Epidermal melanocyte (primary cell): ENCODE measurements at regions not wholly inside any gene's neighbourhood (a gene's known extent, or its start where the extent isn't known, plus 50 kb on each side); places are given as distances from the start of the nearest gene placed in this dataset.

Experiments
- DNase-seq: peaks from one replicate; pipeline ENCODE4 v3.0.0; 2011; ENCODE audit warnings: low spot score; ENCODE audit not compliant: insufficient read length

- no peak for DNase-seq
These were observed 449.8 kb downstream of the FGF9 start for GRCh38 chr13:22120646-22121045.

GRCh38 chr13:22121146-22121739 lies 450.4 kb downstream of the FGF9 start:
- no peak for DNase-seq

DNA sequence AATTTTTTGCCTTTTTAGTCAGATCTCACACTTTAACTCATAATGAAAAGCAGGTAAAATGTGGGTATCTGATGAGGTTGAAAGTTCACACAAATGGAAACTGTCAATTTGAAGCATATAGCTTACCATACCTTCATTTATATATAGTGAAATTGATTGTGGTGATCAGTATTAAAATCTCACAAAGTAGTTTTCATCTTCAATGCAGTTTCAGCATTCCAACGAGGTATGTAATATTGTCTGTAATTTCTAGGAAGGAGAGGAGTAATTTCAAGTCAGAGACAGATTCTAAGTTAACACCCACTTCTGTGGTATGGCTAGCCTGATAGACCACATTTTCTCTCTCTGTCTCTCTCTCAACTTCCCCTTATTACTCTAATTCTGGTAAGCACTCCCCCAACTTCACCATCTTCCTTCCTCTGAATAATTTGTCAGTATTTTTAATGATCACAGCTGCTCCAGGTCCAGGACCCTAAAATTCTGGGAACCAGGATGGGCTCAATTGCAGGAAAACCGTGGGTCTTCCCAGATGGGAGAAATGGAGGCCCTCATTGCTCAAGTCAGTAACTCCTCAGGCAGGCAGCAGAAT lies 455.7 kb downstream of the FGF9 start:
- DNase-seq: no peak

GRCh38 chr13:22127277-22128164 lies 456.6 kb downstream of the FGF9 start:
- no peak for DNase-seq

GRCh38 chr13:22128441-22129408 lies 457.9 kb downstream of the FGF9 start:
- DNase-seq: no peak

DNA sequence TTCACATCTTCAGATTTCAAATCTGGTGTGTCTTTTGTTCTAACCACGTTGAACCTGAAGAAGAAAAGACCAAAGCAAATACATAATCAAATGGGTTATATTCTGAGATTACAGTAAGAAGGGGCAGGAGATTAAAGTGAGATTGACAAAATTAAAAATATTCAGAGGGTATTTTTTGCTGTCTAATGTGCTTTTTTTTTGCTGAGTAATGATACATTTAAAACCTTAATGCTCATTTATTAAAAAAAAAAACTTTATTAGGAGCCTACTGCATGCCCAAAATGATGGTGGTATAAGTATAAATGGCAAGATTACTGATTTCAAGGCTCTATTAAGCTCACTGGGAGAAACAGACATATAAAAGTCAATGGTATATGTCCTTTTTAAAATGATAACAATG lies 459.4 kb downstream of the FGF9 start:
- DNase-seq: no peak

DNA sequence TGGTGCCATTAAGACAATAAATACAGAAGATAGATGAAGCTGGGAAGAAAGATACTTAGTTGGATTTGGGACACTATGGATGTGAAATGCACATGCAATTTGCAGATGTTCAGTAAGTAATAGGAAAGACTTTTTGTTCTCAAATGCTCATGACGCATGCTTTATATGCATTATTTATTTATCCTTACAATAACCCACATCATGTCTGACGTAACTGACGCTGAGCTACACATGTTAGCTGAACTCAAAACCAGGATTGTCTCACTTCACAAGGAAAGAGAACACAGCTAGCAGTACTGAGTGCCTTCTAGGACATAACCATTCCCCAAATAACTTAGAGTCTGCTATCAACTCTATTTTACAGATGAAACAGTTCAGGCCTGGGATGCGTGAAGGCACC lies 463.4 kb downstream of the FGF9 start:
- no peak for DNase-seq

- DNase-seq: no peak
These were observed 464.6 kb downstream of the FGF9 start for GRCh38 chr13:22135446-22135845.

GRCh38 chr13:22137361-22138050 lies 466.6 kb downstream of the FGF9 start:
- no peak for DNase-seq

- no peak for DNase-seq
These were observed 468.1 kb downstream of the FGF9 start for GRCh38 chr13:22138947-22139346.

DNA sequence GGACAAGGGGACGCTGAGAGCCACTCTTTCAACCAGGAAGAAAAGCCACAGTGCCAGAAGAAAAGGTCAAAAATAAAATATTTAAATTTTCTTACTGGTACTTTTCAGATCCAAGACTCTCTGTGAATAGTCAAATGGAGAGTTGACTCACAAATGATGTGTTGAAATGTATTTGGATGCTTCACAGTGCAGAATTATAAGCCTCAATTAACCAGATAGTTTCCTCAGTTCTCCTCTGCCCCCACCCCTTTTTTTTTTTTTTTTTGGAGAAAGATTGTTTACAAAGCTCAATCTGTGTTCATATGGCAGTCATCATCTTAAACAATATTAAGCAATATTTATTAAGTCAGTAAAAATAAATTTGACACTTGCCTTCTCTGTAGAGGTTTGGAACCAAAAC lies 470.8 kb downstream of the FGF9 start:
- no peak for DNase-seq

- DNase-seq: no peak
These were observed 472.8 kb downstream of the FGF9 start for GRCh38 chr13:22143671-22144070.

DNA sequence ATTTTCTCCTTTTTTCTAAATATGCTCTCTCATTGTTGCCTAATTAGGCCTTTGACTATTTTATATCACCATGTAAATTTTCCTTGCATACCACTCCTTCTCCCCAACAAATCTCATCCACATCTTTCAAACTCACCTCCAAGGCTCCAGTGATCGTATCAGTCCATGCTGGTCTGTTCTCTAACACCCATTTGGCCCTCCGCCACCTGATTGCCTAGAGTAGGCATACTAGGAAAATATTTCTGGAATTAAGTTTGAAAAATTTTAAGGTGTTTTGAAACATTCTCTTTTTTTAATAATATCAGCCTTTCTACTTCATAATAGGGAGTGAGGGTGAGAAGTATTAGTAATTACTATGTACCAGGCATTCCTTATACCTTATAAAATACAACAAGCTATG lies 473.9 kb downstream of the FGF9 start:
- no peak for DNase-seq

- DNase-seq: no peak
These were observed 477.3 kb downstream of the FGF9 start for GRCh38 chr13:22148187-22148586.

GRCh38 chr13:22152751-22153150 lies 481.9 kb downstream of the FGF9 start:
- DNase-seq: no peak

GRCh38 chr13:22154041-22154440 lies 483.2 kb downstream of the FGF9 start:
- no peak for DNase-seq

GRCh38 chr13:22161871-22162270 lies 491.0 kb downstream of the FGF9 start:
- no peak for DNase-seq

DNA sequence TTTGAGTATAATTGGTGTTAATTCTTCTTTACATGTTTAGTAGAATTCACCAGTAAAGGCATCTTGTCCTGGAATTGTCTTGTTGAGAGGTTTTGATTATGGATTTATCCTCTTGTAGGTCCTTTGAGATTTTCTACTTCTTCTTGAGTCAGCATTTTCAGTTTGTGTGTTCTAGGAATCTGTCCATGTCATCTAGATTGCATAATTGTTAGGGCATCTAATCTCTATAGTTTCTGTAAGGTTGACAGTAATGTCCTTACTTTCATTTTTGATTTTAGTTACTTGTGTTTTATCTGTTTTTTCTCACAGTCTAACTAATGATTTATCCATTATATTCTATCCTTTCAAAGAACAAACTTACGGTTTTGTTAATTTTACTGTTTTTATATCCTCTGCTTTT lies 492.0 kb downstream of the FGF9 start:
- no peak for DNase-seq

DNA sequence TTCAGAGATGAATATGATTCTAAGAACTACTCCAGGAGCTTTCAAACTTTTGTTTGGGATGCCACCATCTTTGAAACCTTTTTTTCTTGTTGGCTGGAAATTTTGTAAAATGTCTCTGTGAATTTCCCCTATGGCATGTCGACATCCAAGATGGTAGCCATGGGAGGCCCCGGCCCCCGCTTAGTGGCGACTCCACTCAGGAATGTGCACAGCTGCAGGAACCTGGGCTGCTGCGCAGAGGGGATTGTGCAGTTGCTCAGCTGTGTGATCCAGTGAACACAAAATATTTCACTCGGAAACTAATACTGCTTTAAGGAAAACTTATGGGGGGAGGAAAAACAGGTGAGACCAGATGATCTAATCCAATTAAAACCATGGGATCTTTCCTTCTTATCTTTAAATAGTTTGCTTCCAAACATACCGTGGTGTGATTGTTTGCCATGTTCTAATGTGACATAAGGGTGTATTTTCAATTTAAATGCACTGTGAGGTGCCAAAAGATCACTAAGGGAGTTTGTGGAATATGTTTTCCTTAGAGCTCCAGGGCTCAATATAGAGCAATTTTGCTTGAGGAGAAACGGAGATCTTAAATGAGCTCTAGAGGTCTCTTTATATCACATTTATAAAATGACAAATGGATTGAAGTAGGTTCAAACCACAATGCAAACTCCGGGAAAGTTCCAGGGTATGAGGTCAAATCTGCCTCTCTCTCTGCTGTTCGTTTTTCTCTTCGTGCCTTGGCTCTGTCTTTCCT lies 497.7 kb downstream of the FGF9 start:
- no peak for DNase-seq

DNA sequence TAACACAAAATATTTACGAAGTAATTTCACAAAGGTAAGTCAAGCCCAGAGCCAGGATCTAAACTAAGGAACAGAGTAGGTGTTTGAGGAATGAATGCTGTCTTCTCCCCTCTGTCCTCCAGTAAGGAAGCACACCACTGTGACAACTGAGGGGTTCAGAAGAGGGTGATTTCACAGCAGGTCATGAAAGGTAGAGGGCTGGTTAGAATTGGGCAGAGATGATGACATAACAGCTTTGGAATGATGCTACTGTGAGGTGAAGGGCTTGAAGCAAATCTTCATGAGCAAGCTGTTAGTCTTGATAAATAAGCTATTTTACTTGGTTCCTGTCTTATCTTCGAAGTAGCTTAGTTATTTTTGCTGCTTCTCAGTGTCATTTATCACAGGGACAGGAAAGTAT lies 498.6 kb downstream of the FGF9 start:
- DNase-seq: no peak
